GM12891 (cell line): ENCODE measurements at regions not wholly inside any gene's neighbourhood (a gene's known extent, or its start where the extent isn't known, plus 50 kb on each side); places are given as distances from the start of the nearest gene placed in this dataset.

Source experiments
- DNase-seq: peaks from one replicate; pipeline ENCODE4 v3.0.0; 2011; ENCODE audit warnings: low spot score; ENCODE audit not compliant: insufficient read length
- FAIRE-seq: peaks from 2 replicates; lab custom pipeline; 2011; peaks lifted over from hg19 to GRCh38; lab: Jason Lieb, UNC
- PAX5 ChIP-seq: IDR thresholded peaks from 2 replicates; pipeline ENCODE4 v1.6.1; 2011; ENCODE audit warnings: low read length, moderate library complexity, mild to moderate bottlenecking; ENCODE audit not compliant: insufficient read depth, severe bottlenecking
- POLR2A ChIP-seq: IDR thresholded peaks from 2 replicates; pipeline ENCODE4 v1.6.1; 2011; ENCODE audit warnings: low read depth, low read length, control low read depth
- POLR2AphosphoS5 ChIP-seq: IDR thresholded peaks from 2 replicates; pipeline ENCODE4 v1.6.1; 2011; ENCODE audit warnings: low read depth, low read length, control low read depth
- POU2F2 ChIP-seq: IDR thresholded peaks from 2 replicates; pipeline ENCODE4 v1.6.1; 2011; ENCODE audit warnings: low read depth, mild to moderate bottlenecking, control low read depth, low read length, moderate library complexity
- SPI1 ChIP-seq: IDR thresholded peaks from 2 replicates; pipeline ENCODE4 v1.6.1; 2011; ENCODE audit warnings: low read depth, low read length, control low read depth
- TAF1 ChIP-seq: IDR thresholded peaks from 2 replicates; pipeline ENCODE4 v1.6.1; 2011; ENCODE audit warnings: low read depth, low read length, control low read depth

- FAIRE-seq = no peak
- DNase-seq = no peak
- TF ChIP-seq SPI1 (0 out of 2 replicates have a peak, but pooled peaks have one; percentile 11), POLR2A (no peak)
Observed at GRCh38 chr7:41809940-41810576, 107.2 kb upstream of the INHBA start.

- TF ChIP-seq TAF1 (no peak), POLR2AphosphoS5 (no peak), PAX5 (no peak), POLR2A (no peak), SPI1 (no peak), POU2F2 (no peak)
- DNase-seq (no peak), FAIRE-seq (no peak)
Observed at GRCh38 chr7:41809529-41809939, 106.6 kb upstream of the INHBA start.

- no peak for TF ChIP-seq POLR2AphosphoS5
- no peak for TF ChIP-seq SPI1
- TF ChIP-seq POU2F2 = no peak
- TF ChIP-seq POLR2A = no peak
- TF ChIP-seq PAX5 = no peak
- TF ChIP-seq TAF1 = no peak
- no peak for DNase-seq
- FAIRE-seq = no peak
Observed at GRCh38 chr7:41809116-41809515, 106.2 kb upstream of the INHBA start.

- FAIRE-seq (no peak), DNase-seq (no peak)
- TF ChIP-seq PAX5 (no peak), TAF1 (no peak), SPI1 (no peak), POLR2AphosphoS5 (no peak), POU2F2 (no peak)
Observed at GRCh38 chr7:41808541-41808940, 105.7 kb upstream of the INHBA start.

- FAIRE-seq (no peak), DNase-seq (no peak)
- TF ChIP-seq POU2F2 (no peak), POLR2AphosphoS5 (no peak), TAF1 (no peak), POLR2A (no peak), PAX5 (no peak), SPI1 (no peak)
Observed at GRCh38 chr7:41803569-41803968, 100.7 kb upstream of the INHBA start.

GRCh38 chr7:41796331-41796730 is 93.4 kb upstream of the INHBA start:
- TF ChIP-seq POU2F2 (no peak), TAF1 (no peak), POLR2AphosphoS5 (no peak), PAX5 (no peak), SPI1 (no peak), POLR2A (no peak)
- DNase-seq = no peak
- FAIRE-seq = no peak

- no peak for TF ChIP-seq POLR2AphosphoS5
- no peak for TF ChIP-seq TAF1
- TF ChIP-seq POLR2A = no peak
- no peak for TF ChIP-seq POU2F2
- no peak for TF ChIP-seq SPI1
- no peak for TF ChIP-seq PAX5
- FAIRE-seq (no peak), DNase-seq (no peak)
Observed at GRCh38 chr7:41795276-41795833, 92.5 kb upstream of the INHBA start.

- no peak for FAIRE-seq
Observed at GRCh38 chr7:41793556-41793955, 90.7 kb upstream of the INHBA start.

GRCh38 chr7:41792120-41792519 is 89.2 kb upstream of the INHBA start:
- FAIRE-seq = no peak

More at GRCh38 chr7:41793556-41793955, 90.7 kb upstream of the INHBA start:
- no peak for DNase-seq
- TF ChIP-seq POLR2AphosphoS5 = no peak
- TF ChIP-seq SPI1 = no peak
- TF ChIP-seq PAX5 = no peak
- TF ChIP-seq TAF1 = no peak
- no peak for TF ChIP-seq POU2F2
- TF ChIP-seq POLR2A = no peak

More at GRCh38 chr7:41792120-41792519, 89.2 kb upstream of the INHBA start:
- no peak for DNase-seq
- TF ChIP-seq POLR2AphosphoS5 = no peak
- no peak for TF ChIP-seq POLR2A
- no peak for TF ChIP-seq POU2F2
- TF ChIP-seq PAX5 = no peak
- TF ChIP-seq TAF1 = no peak
- no peak for TF ChIP-seq SPI1
